ENCODE measurements at regions not wholly inside any gene's neighbourhood (a gene's known extent, or its start where the extent isn't known, plus 50 kb on each side); places are given as distances from the start of the nearest gene placed in this dataset.
A peak's percentile ranks its signal among the peaks of the same experiment; 100 is the strongest.
"Not testable (repeated sequence)": the region's sequence is repeated elsewhere in the genome, so short reads cannot be mapped to it uniquely, and the experiment has no call there.

GRCh38 chr7:67486401-67486800, 489.8 kb downstream of the TYW1 start:
- no peak for DNase-seq

GRCh38 chr7:67487316-67487715, 490.7 kb downstream of the TYW1 start:
- peak in 1 of 3 experiments; percentile 45 for DNase-seq

GRCh38 chr7:67489881-67490280, 493.2 kb downstream of the TYW1 start:
- no peak for DNase-seq

GRCh38 chr7:67493366-67493765, 496.7 kb downstream of the TYW1 start:
- no peak for DNase-seq

GRCh38 chr7:67496589-67496988, 500.0 kb downstream of the TYW1 start:
- DNase-seq = no peak

- not testable (repeated sequence) for DNase-seq
Observed at GRCh38 chr7:67497914-67498313, 501.3 kb downstream of the TYW1 start.

- DNase-seq = no peak
Observed at GRCh38 chr7:67502929-67503328, 506.3 kb downstream of the TYW1 start.

GRCh38 chr7:67505449-67505848, 508.8 kb downstream of the TYW1 start:
- DNase-seq = no peak

- DNase-seq = peak in 1 of 3 experiments; percentile 12
Observed at GRCh38 chr7:67512481-67512880, 515.8 kb downstream of the TYW1 start.

- peak in 1 of 3 experiments; percentile 4 for DNase-seq
Observed at GRCh38 chr7:67518580-67518979, 521.9 kb downstream of the TYW1 start.

GRCh38 chr7:67519171-67519570, 522.5 kb downstream of the TYW1 start:
- no peak for DNase-seq

- no peak for DNase-seq
Observed at GRCh38 chr7:67522504-67522903, 525.9 kb downstream of the TYW1 start.

- no peak for DNase-seq
Observed at GRCh38 chr7:67523713-67524112, 527.1 kb downstream of the TYW1 start.

- DNase-seq = peak in 2 of 3 experiments; percentile 41 to 99
Observed at GRCh38 chr7:67525588-67525987, 529.0 kb downstream of the TYW1 start.

- no peak for DNase-seq
Observed at GRCh38 chr7:67535241-67535989, 538.8 kb downstream of the TYW1 start.

GRCh38 chr7:67542916-67543315, 546.3 kb downstream of the TYW1 start:
- DNase-seq = peak in 1 of 3 experiments; percentile 64

GRCh38 chr7:67547183-67547907, 550.7 kb downstream of the TYW1 start:
- peak in 1 of 3 experiments; percentile 70 for DNase-seq

GRCh38 chr7:67549126-67549525, 552.5 kb downstream of the TYW1 start:
- DNase-seq = no peak

GRCh38 chr7:67550801-67551436, 554.3 kb downstream of the TYW1 start:
- peak in 1 of 3 experiments; percentile 88 for DNase-seq

GRCh38 chr7:67552738-67553137, 556.1 kb downstream of the TYW1 start:
- DNase-seq = no peak

GRCh38 chr7:67553378-67553777, 556.7 kb downstream of the TYW1 start:
- DNase-seq = peak in 1 of 3 experiments; percentile 21

GRCh38 chr7:67554986-67555385, 558.4 kb downstream of the TYW1 start:
- DNase-seq = no peak

- DNase-seq = no peak
Observed at GRCh38 chr7:67564959-67565358, 568.3 kb downstream of the TYW1 start.

GRCh38 chr7:67566101-67566500, 569.5 kb downstream of the TYW1 start:
- no peak for DNase-seq

Measured in NCI-H1417 (cell line).